ENCODE measurements at regions not wholly inside any gene's neighbourhood (a gene's known extent, or its start where the extent isn't known, plus 50 kb on each side); places are given as distances from the start of the nearest gene placed in this dataset.

DNA sequence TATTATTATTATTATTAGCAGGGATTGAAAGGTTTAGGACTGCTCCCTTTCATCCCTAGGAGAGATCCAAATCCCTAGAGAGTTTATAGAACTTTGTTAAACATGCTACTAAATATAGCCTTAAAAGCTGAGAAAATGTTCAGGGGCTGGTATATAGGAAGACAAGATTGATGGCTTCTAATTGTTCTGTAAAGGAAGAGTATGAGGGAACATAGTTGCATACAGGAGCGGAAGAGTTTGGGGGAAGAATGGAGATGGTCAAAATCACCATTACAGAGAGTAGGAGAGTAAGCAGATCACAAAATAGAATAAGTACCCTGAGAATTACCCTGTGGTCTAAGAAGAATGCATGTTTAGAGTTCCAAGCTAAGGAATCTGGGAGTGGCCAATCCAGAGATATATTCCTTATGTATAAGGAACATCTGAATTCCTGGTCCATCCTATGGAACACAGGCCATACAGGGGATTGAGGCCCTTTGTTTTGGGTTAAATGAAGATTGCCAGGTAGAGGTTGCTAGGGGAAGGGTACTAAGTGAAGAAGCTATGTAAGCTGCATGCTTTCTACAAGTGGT, 158.0 kb upstream of the APC start:
- Histone ChIP-seq H3K4me2 (ENCODE audit: insufficient read depth, low read length) (no peak overlapping the region), H3K4me3 (ENCODE audit: insufficient read depth, low read length) (no peak overlapping the region), H4K20me1 (ENCODE audit: insufficient read depth, low read length) (no peaks in the 10 kb centered on the region), H3K36me3 (ENCODE audit: insufficient read depth, low read length) (no peaks in the 10 kb centered on the region), H3K79me2 (ENCODE audit: insufficient read depth, low read length) (no peaks in the 10 kb centered on the region), H3K4me1 (ENCODE audit: insufficient read depth, low read length) (no peaks in the 10 kb centered on the region), H2AFZ (ENCODE audit: low read length) (no peak overlapping the region), H3K27ac (ENCODE audit: low read depth, low read length) (no peak overlapping the region), H3K9me3 (ENCODE audit: low read depth, low read length) (no peaks in the 10 kb centered on the region), H3K27me3 (ENCODE audit: insufficient read depth, low read length) (no peaks in the 10 kb centered on the region)
- TF ChIP-seq, protein P1, sequence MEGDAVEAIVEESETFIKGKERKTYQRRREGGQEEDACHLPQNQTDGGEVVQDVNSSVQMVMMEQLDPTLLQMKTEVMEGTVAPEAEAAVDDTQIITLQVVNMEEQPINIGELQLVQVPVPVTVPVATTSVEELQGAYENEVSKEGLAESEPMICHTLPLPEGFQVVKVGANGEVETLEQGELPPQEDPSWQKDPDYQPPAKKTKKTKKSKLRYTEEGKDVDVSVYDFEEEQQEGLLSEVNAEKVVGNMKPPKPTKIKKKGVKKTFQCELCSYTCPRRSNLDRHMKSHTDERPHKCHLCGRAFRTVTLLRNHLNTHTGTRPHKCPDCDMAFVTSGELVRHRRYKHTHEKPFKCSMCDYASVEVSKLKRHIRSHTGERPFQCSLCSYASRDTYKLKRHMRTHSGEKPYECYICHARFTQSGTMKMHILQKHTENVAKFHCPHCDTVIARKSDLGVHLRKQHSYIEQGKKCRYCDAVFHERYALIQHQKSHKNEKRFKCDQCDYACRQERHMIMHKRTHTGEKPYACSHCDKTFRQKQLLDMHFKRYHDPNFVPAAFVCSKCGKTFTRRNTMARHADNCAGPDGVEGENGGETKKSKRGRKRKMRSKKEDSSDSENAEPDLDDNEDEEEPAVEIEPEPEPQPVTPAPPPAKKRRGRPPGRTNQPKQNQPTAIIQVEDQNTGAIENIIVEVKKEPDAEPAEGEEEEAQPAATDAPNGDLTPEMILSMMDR (IDR thresholded peaks at IDR 0.05; ENCODE audit: extremely low read depth, low read depth, low read length), result no peak
- DNase-seq (ENCODE audit: insufficient read length, low spot score, missing footprints), result no peak

DNA sequence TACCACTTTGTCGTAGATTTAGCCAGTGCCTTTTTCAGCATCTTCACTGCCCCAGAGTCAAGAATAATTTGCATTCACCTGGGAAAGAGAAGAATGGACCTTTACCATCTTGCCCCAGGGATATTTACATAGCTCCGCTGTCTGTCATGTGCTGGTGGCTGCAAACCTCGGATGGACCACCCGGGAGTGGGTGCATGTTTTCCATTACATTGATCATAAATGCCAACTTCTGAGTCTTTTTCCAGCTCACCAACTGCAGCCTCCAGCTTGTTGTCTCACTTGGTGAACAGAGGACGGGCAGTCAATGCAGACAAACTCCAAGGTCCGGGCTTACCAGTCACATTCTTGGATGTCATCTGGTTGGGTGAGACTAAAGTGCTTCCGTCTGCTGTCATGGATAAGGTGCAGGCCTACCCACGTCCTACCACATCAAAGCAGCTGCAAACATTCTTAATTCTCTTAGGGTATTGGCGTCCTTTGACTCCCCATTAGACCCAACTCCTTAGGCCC, 155.8 kb upstream of the APC start:
- Histone ChIP-seq H3K4me1 (ENCODE audit: insufficient read depth, low read length) (no peaks in the 10 kb centered on the region), H3K9me3 (ENCODE audit: low read depth, low read length) (no peaks in the 10 kb centered on the region), H3K27ac (ENCODE audit: low read depth, low read length) (no peak overlapping the region), H3K4me3 (ENCODE audit: insufficient read depth, low read length) (no peak overlapping the region), H4K20me1 (ENCODE audit: insufficient read depth, low read length) (no peaks in the 10 kb centered on the region), H3K27me3 (ENCODE audit: insufficient read depth, low read length) (no peaks in the 10 kb centered on the region), H3K4me2 (ENCODE audit: insufficient read depth, low read length) (no peak overlapping the region), H2AFZ (ENCODE audit: low read length) (no peak overlapping the region), H3K79me2 (ENCODE audit: insufficient read depth, low read length) (no peaks in the 10 kb centered on the region), H3K36me3 (ENCODE audit: insufficient read depth, low read length) (no peaks in the 10 kb centered on the region)
- DNase-seq (ENCODE audit: insufficient read length, low spot score, missing footprints), result no peak
- TF ChIP-seq, protein P1 (IDR thresholded peaks at IDR 0.05; ENCODE audit: extremely low read depth, low read depth, low read length), result no peak

DNA sequence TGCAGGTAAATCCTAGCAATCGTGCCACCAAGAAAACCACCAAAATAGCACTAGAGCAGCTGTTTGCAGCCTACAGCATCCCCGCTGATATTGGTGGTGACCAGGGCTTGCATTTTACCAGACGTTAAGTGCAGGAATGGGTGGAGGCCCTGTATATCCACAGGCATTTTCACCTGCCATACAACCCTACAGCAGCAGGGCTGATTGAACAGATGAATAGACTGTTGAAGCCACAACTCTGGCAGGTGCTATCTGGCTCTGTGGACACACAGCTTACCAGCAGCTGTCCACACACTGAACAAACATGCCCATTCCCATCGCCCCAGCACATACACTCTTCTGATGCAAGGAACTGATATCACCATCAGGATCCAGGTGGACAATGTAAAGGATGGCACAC, 154.5 kb upstream of the APC start:
- H3K36me3 ChIP-seq (ENCODE audit: insufficient read depth, low read length), result no peaks in the 10 kb centered on the region
- H3K9me3 ChIP-seq (ENCODE audit: low read depth, low read length), result no peaks in the 10 kb centered on the region
- TF ChIP-seq, protein P1 (IDR thresholded peaks at IDR 0.05; ENCODE audit: extremely low read depth, low read depth, low read length), result no peak
- H2AFZ ChIP-seq (ENCODE audit: low read length), result no peak overlapping the region
- H4K20me1 ChIP-seq (ENCODE audit: insufficient read depth, low read length), result no peaks in the 10 kb centered on the region
- DNase-seq (ENCODE audit: insufficient read length, low spot score, missing footprints), result no peak
- H3K4me2 ChIP-seq (ENCODE audit: insufficient read depth, low read length), result no peak overlapping the region
- H3K27me3 ChIP-seq (ENCODE audit: insufficient read depth, low read length), result no peaks in the 10 kb centered on the region
- no peaks in the 10 kb centered on the region for H3K79me2 ChIP-seq (ENCODE audit: insufficient read depth, low read length)
- H3K4me1 ChIP-seq (ENCODE audit: insufficient read depth, low read length), result no peaks in the 10 kb centered on the region
- H3K4me3 ChIP-seq (ENCODE audit: insufficient read depth, low read length), result no peak overlapping the region
- H3K27ac ChIP-seq (ENCODE audit: low read depth, low read length), result no peak overlapping the region

DNA sequence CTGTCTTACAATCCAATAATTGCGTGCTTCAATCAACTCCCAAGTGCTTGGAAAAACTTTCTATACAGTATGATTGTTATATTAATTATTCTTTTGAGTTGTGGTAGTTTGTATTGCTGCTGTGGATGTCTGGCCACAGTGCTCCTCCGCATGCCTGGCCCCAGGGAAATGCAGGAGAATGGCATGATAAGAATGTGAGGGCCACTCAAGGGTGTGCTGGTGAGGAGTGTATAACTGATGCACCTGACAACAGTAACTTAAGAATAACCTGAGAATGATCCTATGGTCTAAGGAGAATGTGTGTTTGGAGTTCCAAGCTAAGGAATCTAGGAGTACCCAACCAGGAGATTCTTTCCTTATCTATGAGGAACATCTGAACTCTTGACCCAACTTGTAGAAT, 152.9 kb upstream of the APC start:
- Histone ChIP-seq H4K20me1 (ENCODE audit: insufficient read depth, low read length) (no peaks in the 10 kb centered on the region), H3K79me2 (ENCODE audit: insufficient read depth, low read length) (no peaks in the 10 kb centered on the region), H2AFZ (ENCODE audit: low read length) (no peak overlapping the region), H3K9me3 (ENCODE audit: low read depth, low read length) (no peaks in the 10 kb centered on the region), H3K36me3 (ENCODE audit: insufficient read depth, low read length) (no peaks in the 10 kb centered on the region), H3K27ac (ENCODE audit: low read depth, low read length) (no peak overlapping the region), H3K27me3 (ENCODE audit: insufficient read depth, low read length) (no peaks in the 10 kb centered on the region), H3K4me1 (ENCODE audit: insufficient read depth, low read length) (no peaks in the 10 kb centered on the region), H3K4me3 (ENCODE audit: insufficient read depth, low read length) (no peak overlapping the region), H3K4me2 (ENCODE audit: insufficient read depth, low read length) (no peak overlapping the region)
- DNase-seq (ENCODE audit: insufficient read length, low spot score, missing footprints), result no peak
- TF ChIP-seq, protein P1 (IDR thresholded peaks at IDR 0.05; ENCODE audit: extremely low read depth, low read depth, low read length), result no peak

Data from osteoblast (primary cell).